Upper lobe of right lung (tissue), 1 donor: ENCODE measurements at regions not wholly inside any gene's neighbourhood (a gene's known extent, or its start where the extent isn't known, plus 50 kb on each side); places are given as distances from the start of the nearest gene placed in this dataset.

ENCODE experiments used
- ATAC-seq: fragments of 200-7000 bp; cut with Tn5 transposase; one replicate; pipeline ENCODE4 v1.9.1; 2020; ENCODE audit warnings: mild to moderate bottlenecking, moderate library complexity
- DNase-seq: peaks from one replicate; pipeline ENCODE4 v3.0.0-alpha.2; 2020
- H3K27ac ChIP-seq: fragments of 200-600 bp; one replicate; pipeline ENCODE4 v1.8.0; 2022
- H3K27me3 ChIP-seq: fragments of 200-600 bp; one replicate; pipeline ENCODE4 v1.8.0; 2022; ENCODE audit warnings: mild to moderate bottlenecking
- H3K36me3 ChIP-seq: fragments of 200-600 bp; one replicate; pipeline ENCODE4 v1.8.0; 2022
- H3K4me1 ChIP-seq: fragments of 200-600 bp; one replicate; pipeline ENCODE4 v1.8.0; 2022
- H3K4me3 ChIP-seq: fragments of 200-600 bp; one replicate; pipeline ENCODE4 v1.8.0; 2022; ENCODE audit warnings: mild to moderate bottlenecking
- H3K9me3 ChIP-seq: fragments of 200-600 bp; one replicate; pipeline ENCODE4 v1.8.0; 2022
- CTCF ChIP-seq: fragments of 200-600 bp; IDR thresholded peaks from one replicate; pipeline ENCODE4 v1.8.0; 2022; ENCODE audit warnings: antibody characterized with exemption
- intact Hi-C: fragments of 100-400 bp; cut with DNase I; formaldehyde crosslinking; loops from one replicate; pipeline ENCODE4 v1.11.0; 2022
- donor health status: DM: no; HTN: yes; CAD: no; lungs with severe emphysema.

- Histone ChIP-seq H3K4me3 (no peak overlapping the region), H3K4me1 (no peaks in the 10 kb centered on the region), H3K9me3 (no peaks in the 10 kb centered on the region), H3K27ac (no peak overlapping the region), H3K27me3 (no peaks in the 10 kb centered on the region), H3K36me3 (no peaks in the 10 kb centered on the region)
- no peak for ATAC-seq
- DNase-seq = no peak
- intact Hi-C loops = no loop called here
- no peak for TF ChIP-seq CTCF
These were observed 84.1 kb downstream of the CD24 start for GRCh38 chr6:106890447-106890846.

- no peak for TF ChIP-seq CTCF
- Histone ChIP-seq H3K27me3 (no peaks in the 10 kb centered on the region), H3K27ac (no peak overlapping the region), H3K9me3 (no peaks in the 10 kb centered on the region), H3K36me3 (no peaks in the 10 kb centered on the region), H3K4me3 (no peak overlapping the region), H3K4me1 (no peaks in the 10 kb centered on the region)
- DNase-seq (no peak), ATAC-seq (no peak)
- intact Hi-C loops = no loop called here
These were observed 84.8 kb downstream of the CD24 start for GRCh38 chr6:106889692-106890091.

GRCh38 chr6:106886922-106887797, 87.4 kb downstream of the CD24 start:
- intact Hi-C loops = no loop called here
- no peak overlapping the region for H3K4me3 ChIP-seq
- H3K9me3 ChIP-seq = no peaks in the 10 kb centered on the region
- ATAC-seq (no peak), DNase-seq (no peak)
- no peaks in the 10 kb centered on the region for H3K36me3 ChIP-seq
- no peak for TF ChIP-seq CTCF
- H3K27me3 ChIP-seq = no peaks in the 10 kb centered on the region
- no peaks in the 10 kb centered on the region for H3K4me1 ChIP-seq
- no peak overlapping the region for H3K27ac ChIP-seq

GRCh38 chr6:106886081-106886843, 88.3 kb downstream of the CD24 start:
- ATAC-seq = no peak
- no peak overlapping the region for H3K4me3 ChIP-seq
- no peaks in the 10 kb centered on the region for H3K27me3 ChIP-seq
- no peaks in the 10 kb centered on the region for H3K9me3 ChIP-seq
- DNase-seq = no peak
- H3K27ac ChIP-seq = no peak overlapping the region
- no peaks in the 10 kb centered on the region for H3K36me3 ChIP-seq
- TF ChIP-seq CTCF = no peak
- intact Hi-C loops = no loop called here
- H3K4me1 ChIP-seq = no peaks in the 10 kb centered on the region

- intact Hi-C loops = no loop called here
- Histone ChIP-seq H3K4me1 (no peaks in the 10 kb centered on the region), H3K9me3 (no peaks in the 10 kb centered on the region), H3K27me3 (no peaks in the 10 kb centered on the region), H3K27ac (no peak overlapping the region), H3K36me3 (no peaks in the 10 kb centered on the region), H3K4me3 (no peak overlapping the region)
- TF ChIP-seq CTCF = no peak
- DNase-seq (no peak), ATAC-seq (no peak)
These were observed 88.8 kb downstream of the CD24 start for GRCh38 chr6:106885679-106886078.
